ENCODE measurements at regions not wholly inside any gene's neighbourhood (a gene's known extent, or its start where the extent isn't known, plus 50 kb on each side); places are given as distances from the start of the nearest gene placed in this dataset.

GRCh38 chr5:18920966-18921365 is 1067.0 kb downstream of the CDH18 start:
- DNase-seq (ENCODE audit: low read depth in 1 of 2, low spot score in 1 of 2), result no peak
- TF ChIP-seq CTCF (IDR thresholded peaks at IDR 0.05; ENCODE audit: insufficient read depth, low read length) (no peak), SPI1 (IDR thresholded peaks at IDR 0.05; ENCODE audit: borderline replicate concordance, low read depth) (no peak), GABPA (IDR thresholded peaks at IDR 0.05; ENCODE audit: low read depth) (no peak), REST (IDR thresholded peaks at IDR 0.05; ENCODE audit: insufficient replicate concordance, low read depth) (no peak)
- no peak overlapping the region for H3K27ac ChIP-seq (replicated peaks)

GRCh38 chr5:18932081-18932480 is 1055.9 kb downstream of the CDH18 start:
- no peak overlapping the region for H3K4me3 ChIP-seq (replicated peaks; ENCODE audit: insufficient read depth, low read length)
- no peaks in the 10 kb centered on the region for H3K27me3 ChIP-seq (ENCODE audit: insufficient read depth, poor library complexity, severe bottlenecking)
- H3K27ac ChIP-seq (replicated peaks), result no peak overlapping the region
- TF ChIP-seq REST (IDR thresholded peaks at IDR 0.05; ENCODE audit: insufficient replicate concordance, low read depth), result no peak
- DNase-seq (ENCODE audit: low read depth in 1 of 2, low spot score in 1 of 2), result no peak

More at GRCh38 chr5:18920966-18921365, 1067.0 kb downstream of the CDH18 start:
- Histone ChIP-seq H3K4me3 (replicated peaks; ENCODE audit: insufficient read depth, low read length) (no peak overlapping the region), H3K27me3 (ENCODE audit: insufficient read depth, poor library complexity, severe bottlenecking) (no peaks in the 10 kb centered on the region)

GRCh38 chr5:18944771-18945170 is 1043.2 kb downstream of the CDH18 start:
- DNase-seq (ENCODE audit: low read depth in 1 of 2, low spot score in 1 of 2), result no peak
- H3K4me3 ChIP-seq (replicated peaks; ENCODE audit: insufficient read depth, low read length), result no peak overlapping the region
- no peaks in the 10 kb centered on the region for H3K27me3 ChIP-seq (ENCODE audit: insufficient read depth, poor library complexity, severe bottlenecking)
- TF ChIP-seq CTCF (IDR thresholded peaks at IDR 0.05; ENCODE audit: insufficient read depth, low read length) (no peak), SPI1 (IDR thresholded peaks at IDR 0.05; ENCODE audit: borderline replicate concordance, low read depth) (no peak), REST (IDR thresholded peaks at IDR 0.05; ENCODE audit: insufficient replicate concordance, low read depth) (no peak), POLR2AphosphoS5 (IDR thresholded peaks at IDR 0.05; ENCODE audit: low read depth) (no peak), GABPA (IDR thresholded peaks at IDR 0.05; ENCODE audit: low read depth) (no peak)
- no peak overlapping the region for H3K27ac ChIP-seq (replicated peaks)

- TF ChIP-seq CTCF (IDR thresholded peaks at IDR 0.05; ENCODE audit: insufficient read depth, low read length) (no peak), POLR2AphosphoS5 (IDR thresholded peaks at IDR 0.05; ENCODE audit: low read depth) (no peak), GABPA (IDR thresholded peaks at IDR 0.05; ENCODE audit: low read depth) (no peak), SPI1 (IDR thresholded peaks at IDR 0.05; ENCODE audit: borderline replicate concordance, low read depth) (no peak), REST (IDR thresholded peaks at IDR 0.05; ENCODE audit: insufficient replicate concordance, low read depth) (no peak)
- Histone ChIP-seq H3K27ac (replicated peaks) (no peak overlapping the region), H3K27me3 (ENCODE audit: insufficient read depth, poor library complexity, severe bottlenecking) (no peaks in the 10 kb centered on the region), H3K4me3 (replicated peaks; ENCODE audit: insufficient read depth, low read length) (no peak overlapping the region)
- no peak for DNase-seq (ENCODE audit: low read depth in 1 of 2, low spot score in 1 of 2)
Observed at GRCh38 chr5:18954239-18954638, 1033.8 kb downstream of the CDH18 start.

All from HL-60 (cell line).